GM21576 (cell line): ENCODE measurements at regions not wholly inside any gene's neighbourhood (a gene's known extent, or its start where the extent isn't known, plus 50 kb on each side); places are given as distances from the start of the nearest gene placed in this dataset.

Source experiments
- ATAC-seq: cut with Tn5 transposase; IDR thresholded peaks from one replicate; pipeline ENCODE4 v1.9.1; 2021; ENCODE audit warnings: mild to moderate bottlenecking, moderate library complexity; ENCODE audit not compliant: unreplicated experiment

DNA sequence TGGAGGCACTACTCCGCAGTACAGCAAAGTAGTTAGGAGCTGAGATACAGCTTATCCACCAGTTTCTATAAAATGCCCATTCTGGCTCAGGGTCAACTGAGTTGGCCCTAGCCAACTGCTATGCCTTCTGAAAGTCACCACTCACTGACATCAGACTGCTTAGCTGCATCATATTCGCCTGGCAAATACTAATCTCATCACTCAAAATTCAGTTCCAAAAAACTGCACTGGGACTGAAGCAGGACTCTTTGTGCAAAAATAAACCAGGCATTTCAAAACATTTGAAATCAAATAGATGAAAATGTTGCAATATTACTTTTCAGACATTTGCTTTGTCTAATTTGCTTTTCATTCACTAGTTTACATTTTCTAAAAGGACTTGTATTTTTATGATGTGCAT lies 230.0 kb downstream of the ALDH8A1 start:
- no peak for ATAC-seq

DNA sequence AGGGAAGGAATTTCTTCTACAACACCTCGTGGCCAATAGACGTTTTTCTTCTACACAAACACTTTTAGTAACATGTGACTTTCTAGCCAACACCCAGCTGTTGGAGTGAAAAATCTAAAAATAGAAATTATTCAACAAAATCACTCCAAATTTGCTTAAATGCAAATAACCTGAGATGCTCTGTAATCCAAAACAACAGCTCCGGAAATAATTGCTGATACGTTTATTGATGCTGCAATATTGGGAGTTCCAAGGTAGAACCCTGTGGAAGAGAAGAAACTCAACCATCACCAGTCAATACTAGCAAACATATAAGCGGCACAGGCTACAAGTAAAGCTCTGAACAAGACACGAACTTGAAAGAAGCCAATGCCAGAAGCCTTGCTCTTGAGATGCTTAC lies 230.6 kb downstream of the ALDH8A1 start:
- no peak for ATAC-seq

DNA sequence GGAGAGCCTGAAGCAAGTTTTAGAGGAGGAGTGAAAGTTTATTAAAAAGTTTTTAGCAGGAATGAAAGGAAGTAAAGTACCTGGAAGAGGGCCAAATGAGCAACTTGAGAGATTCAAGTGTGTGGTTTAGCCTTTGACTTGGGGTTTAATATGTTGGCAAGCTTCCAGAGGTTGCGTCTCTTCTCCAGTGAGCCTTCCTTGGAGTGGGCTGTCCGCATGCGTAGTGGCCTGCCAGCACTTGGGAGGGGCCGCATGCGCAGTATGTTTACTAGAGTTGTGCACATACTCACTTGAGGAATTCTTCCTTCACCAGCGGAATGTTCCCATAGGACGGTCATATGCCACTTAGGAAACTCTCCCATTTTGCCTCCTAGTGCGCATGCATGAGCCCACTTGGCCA lies 235.2 kb downstream of the ALDH8A1 start:
- ATAC-seq, result no peak

DNA sequence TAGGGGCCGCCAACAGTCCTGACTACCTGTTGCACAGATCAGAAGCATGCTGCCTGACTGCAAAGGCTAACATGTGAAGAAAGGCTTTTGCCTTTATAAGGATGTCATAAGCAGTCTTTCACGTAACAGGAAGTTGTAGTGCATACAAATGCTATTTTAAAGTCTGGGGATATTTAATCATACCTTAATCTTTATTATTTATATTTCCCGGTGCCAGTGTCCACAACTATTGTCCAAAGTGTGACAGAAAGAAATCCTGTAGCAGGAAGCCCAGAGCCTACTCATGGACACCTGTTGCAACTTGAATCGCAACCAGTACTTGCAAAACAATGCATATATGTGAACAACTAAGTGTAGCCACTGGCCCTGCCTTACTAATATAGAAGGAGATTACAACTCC lies 235.8 kb downstream of the ALDH8A1 start:
- no peak for ATAC-seq

DNA sequence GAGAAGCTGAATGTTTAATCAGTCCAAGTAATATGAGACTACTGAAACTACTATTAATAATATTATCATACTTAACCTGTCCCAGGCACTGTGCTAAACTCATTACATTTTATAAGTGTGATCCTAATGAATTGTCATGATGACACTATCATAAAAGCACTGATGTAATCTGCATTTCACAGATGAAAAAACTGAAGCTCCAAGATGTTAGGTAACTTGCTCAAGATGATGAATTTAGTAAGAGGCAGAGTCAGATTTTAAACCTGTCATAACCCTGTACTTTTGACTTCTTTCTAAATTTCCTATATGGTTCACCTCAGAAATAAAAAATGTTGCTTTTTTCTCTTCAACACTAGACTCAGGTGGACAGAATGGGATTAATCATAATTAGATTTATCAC lies 237.6 kb downstream of the ALDH8A1 start:
- ATAC-seq, result no peak

DNA sequence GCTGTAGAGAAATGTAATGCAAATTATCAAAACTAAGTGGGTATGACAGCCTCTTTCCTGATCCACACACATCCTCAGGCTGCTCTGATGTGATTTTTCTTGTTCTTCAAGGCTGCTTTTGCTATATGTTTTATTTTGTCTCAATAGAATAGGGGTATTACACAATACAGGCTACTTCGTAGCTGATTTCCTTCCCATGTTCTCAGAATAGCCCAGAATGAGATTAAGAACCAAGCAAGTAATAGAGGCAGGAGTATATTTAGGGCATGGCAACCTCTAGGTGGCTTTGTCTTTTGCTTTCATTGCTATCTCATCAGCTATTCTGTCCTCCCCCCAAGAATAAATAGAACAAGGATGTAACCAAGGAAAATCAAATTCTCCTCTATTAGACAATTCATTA lies 241.8 kb downstream of the ALDH8A1 start:
- no peak for ATAC-seq

DNA sequence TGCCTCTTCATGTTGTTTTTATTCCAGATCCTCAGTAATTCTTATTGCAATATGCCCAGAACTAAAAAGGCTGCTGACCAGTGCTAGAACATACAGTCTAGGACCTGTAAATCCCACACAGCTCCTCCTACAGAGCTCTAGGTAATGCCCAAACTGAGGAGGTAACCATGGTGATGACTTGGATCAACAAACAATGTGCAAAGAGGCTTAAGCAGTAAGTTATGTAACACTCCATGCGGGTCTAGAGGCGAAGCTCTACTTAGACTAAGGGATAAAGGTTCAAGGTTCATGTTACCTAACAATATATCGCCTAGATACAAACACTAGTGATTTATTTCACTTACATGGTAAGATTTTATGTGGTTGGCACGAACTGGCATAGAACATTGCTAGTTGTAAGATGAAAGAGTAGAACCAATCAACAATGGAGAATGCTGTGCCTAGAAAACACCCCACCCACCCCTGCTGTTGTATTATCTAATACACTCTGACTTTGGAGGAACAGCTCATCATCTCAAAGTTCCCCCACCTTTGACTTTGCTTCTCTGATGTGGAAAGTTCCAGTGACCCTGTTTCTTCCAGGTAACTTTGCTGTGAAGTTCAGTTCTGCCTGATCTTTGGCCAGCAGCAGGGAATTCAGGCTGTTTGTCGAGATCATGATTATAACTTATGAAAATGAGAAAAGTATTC lies 242.4 kb downstream of the ALDH8A1 start:
- no peak for ATAC-seq

DNA sequence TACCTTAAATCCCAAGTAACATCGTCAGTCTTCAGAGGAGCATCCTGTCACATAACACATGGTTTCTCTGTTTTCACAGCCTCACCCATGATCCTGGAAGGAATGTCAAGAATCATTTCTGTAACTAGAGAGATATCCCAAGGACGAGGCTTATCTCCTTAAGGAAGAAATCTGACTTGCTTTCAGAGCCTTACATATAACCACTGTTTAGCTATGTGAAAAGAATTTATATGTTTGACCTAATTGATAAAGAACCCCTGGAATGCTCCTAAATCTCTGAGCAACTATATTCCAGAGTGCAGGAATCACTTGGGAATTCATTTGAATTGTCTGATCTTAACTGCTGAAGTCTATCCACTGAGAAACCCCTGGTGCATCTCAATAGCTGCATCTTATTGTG lies 243.1 kb downstream of the ALDH8A1 start:
- no peak for ATAC-seq

DNA sequence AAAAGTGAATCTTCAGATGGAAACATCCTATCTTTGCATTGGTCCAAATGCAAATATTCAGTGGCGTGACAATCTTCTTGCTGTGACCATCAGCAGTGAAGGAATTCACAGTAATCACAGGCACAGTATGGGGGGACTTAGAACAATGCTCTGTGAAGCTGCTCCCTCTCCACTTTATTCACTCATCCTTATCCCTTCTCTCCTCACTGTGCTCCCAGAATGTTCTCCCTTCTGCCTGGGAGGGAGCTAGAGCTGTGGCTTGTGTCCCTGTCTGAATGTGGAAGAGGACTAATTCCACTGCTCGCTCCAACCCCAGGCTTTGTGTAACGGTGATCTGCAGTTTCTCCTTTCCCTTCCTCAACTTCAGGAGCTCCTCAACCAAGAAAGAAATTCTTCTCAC lies 243.7 kb downstream of the ALDH8A1 start:
- no peak for ATAC-seq

DNA sequence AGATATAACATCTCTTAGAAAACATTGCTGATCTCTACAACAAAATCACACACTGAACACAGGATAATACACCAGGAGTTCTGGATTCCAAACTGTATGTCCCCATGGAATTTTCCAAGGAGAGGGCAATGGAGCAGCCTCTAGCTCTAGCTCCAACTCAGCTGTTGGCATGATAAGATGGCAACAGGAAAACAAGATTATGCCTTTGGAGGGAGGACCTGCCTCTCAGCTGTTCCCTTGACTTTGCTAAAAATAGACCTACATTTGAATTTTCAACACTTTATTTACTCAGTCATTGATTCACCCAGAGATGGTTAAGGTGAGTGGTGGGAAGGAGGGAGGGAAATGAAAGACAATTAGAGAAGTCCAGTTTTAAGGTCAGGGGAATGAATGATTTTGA lies 246.7 kb downstream of the ALDH8A1 start:
- ATAC-seq, result no peak

DNA sequence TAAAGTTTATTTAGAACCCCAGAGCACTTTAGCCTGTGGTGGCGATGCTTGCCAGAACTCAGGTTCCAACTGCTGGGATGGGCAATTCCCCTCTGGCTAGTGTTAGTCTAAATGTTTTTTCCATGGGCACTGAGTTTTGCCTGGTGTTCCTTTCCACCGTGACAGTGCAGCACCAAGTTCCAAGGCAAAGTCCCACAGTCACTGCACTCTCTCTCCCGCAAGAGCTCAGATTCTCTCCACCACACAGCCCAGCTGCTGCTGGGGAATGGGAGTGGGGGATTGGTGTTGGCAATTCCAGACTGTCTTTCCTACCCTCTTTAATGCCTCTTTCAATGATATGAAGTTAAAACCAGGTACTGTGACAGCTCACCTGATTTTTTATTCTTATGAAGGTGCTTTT lies 247.6 kb downstream of the ALDH8A1 start:
- ATAC-seq, result no peak

DNA sequence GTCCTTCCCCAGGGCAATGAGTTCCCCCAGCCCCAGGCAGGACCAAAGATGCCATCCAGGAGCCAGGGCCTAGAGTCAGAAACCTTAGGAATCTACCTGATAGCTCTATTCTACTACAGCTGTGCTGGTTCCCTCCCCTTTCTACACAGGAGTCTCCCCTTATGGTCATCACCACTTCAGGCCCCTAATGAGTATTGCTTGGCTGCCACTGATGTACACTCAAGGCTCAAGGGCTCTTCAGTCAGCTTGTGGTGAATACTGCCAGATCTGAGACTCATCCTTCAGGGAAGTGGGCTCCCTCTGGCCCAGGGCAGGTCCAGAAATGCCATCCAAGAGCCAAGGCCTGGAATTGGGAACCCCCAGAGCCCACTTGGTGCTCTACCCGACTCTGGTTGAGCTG lies 248.6 kb downstream of the ALDH8A1 start:
- ATAC-seq, result no peak

DNA sequence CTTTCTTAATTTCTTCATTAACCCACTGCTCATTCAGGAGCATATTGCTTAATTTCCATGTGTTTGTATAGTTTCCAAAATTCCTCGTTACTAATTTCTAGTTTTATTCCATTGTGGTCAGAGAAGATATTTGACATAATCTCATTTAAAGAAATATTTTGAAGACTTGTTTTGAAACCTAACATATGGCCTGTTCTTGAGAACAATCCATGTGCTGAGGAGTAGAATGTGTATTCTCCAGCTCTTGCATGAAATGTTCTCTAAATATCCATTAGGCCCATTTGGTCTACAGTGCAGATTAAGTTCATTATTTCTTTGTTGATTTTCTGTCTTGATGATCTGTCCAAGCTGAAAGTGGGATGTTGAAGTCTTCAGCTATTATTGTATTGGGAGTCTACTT lies 251.7 kb downstream of the ALDH8A1 start:
- no peak for ATAC-seq

DNA sequence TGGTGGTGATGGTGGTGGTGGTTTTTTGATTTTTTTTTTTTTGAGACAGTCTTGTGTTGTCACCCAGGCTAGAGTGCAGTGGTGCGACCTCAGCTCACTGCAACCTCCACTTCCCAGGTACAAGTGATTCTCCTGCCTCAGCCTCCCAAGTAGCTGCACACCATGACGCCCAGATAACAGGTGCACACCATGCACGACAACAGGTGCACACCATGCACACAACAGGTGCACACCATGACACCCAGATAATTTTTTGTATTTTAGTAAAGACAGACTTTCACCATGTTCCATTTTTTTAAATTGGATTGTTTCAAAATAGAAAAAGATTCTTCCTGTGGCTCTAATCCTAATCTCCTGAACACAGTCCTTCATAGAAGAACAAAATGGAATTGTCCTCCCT lies 257.9 kb downstream of the ALDH8A1 start:
- ATAC-seq, result no peak

DNA sequence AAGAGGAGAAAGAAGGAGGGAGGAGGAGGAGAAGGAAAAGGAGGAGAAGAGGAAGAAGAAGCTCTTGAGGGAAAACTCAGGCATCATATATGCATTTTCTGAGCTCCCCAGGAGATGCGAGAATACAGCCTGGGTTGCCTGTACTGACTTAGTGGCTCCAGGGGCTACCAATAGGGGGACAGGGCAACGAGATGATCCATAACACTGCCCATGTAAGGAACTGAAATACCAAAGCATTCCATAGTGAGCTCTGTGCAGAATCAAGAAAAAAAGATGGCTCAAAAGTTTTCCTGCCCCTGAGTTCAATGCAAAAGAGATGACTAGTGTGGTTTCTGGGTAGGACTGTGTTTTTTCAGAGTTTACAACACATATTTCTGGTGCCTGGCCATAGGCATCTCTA lies 258.7 kb downstream of the ALDH8A1 start:
- ATAC-seq, result no peak

DNA sequence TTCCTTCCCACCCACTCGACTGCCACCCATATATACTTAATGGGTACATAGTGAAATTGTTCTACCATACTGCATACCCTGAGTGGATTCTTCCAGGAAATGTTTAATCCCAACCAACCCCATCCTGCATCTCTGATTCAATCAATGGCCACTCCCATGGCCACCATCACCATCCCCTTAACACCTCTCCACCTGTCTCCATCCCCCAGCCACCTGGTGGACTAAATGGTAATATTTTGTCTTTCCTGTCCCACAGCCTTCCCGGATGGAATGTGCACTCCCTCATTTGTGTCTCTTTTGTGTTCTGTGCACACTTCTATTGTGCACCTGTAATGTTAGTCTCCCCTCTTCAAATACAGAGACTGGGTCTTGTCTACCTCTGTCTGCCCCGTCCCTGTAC lies 259.9 kb downstream of the ALDH8A1 start:
- ATAC-seq, result no peak

DNA sequence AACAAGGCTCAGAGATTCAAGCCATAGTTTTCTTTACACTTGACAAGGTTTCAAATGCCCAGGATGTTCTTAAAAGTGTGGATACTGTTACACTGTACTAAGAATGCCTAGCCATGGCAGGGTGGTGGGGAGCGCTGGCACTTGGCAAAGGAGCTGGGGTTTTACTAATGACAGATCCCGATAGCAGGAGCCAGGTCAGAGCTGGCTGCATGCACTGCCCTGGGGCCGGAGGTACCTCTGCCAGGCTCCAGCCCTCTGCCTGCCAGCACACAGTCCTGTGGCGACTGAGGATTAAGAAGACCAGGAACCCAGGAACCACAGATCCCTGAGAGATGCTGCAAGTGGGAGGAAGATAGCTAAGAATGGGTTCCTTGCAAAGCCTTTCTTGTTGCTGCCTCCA lies 260.3 kb downstream of the ALDH8A1 start:
- ATAC-seq, result no peak

DNA sequence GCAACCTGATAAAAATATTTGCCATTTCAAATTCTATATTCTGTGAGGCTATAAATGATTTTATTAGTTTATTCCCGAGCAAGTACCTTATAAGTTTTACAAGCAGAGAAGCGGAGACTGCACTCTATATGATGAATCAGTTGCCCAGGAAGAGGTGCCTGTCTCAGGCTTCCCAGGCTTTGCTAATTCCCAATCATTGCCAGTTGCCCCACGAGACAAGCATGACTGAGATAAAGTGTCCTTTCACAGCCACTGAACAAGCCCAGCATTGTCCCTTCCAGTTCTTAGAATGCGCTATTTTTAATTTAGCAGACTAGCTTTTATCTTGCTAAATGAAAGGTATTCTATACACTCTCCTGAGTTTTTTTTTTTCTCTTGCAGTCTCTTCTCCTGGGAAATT lies 260.7 kb downstream of the ALDH8A1 start:
- ATAC-seq, result no peak

DNA sequence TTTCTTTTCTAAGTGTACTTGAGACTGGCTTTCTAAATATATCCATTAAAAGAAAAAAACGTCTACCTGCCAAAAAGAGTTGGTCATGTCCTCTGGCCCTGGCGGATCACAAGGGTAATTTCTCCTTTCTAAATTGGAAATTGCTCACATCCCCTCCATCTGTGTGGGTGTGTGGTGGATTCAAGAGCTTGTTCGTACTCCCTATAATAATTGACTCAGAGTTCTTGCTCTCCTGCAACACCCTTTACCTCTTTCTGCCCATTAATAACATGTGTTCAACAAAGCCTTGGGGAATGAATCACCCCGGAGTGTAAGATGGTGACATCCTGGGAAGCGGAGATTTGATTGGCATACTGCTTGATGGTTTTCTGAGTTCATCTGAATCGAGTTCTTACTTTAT lies 263.8 kb downstream of the ALDH8A1 start:
- ATAC-seq, result no peak

DNA sequence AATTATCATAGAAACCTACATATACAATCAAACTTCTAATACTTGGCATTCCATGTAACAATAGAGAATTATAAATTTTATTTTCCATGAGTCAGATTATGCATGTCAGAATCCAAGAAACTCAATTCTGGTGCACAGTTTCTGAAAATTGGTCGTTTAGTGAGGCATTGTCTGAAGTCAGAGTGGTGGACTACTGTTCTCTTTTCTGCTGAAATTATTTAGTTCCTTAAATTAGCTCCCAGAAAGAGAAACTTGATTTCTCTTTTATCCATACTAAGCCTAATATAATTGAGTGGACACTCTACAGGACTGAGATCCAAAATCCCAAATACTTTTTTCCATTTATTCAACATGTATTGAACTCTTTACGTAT lies 265.5 kb downstream of the ALDH8A1 start:
- ATAC-seq, result no peak

DNA sequence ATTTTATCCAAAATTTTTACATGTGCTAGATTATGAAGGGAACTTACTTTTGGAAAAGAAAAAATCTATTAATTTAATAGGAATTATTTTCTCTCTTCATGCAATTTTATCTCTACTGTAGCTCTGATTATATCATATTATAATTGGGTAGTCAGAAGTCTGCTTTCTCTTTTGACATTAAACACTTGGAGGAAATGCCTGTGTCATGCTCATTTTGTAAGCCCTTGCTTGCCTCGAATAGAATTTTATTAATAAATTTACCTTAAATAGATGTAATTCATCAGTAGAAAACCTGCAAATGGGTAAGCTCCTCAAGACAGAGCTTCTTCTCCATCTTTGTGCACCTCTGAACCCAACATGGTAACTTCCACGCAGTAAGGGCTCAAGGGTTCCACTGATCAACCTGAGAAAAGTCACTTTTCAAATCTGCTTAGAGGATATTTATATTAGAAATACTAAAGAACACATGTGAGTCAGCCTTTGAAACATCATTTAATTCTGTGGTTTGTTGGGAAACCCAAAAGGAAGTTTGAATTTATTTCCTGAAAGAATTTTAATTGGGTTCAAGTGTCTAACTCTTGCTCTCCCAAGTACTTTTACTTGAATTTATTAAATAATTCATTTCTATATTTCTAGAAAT lies 266.0 kb downstream of the ALDH8A1 start:
- no peak for ATAC-seq

DNA sequence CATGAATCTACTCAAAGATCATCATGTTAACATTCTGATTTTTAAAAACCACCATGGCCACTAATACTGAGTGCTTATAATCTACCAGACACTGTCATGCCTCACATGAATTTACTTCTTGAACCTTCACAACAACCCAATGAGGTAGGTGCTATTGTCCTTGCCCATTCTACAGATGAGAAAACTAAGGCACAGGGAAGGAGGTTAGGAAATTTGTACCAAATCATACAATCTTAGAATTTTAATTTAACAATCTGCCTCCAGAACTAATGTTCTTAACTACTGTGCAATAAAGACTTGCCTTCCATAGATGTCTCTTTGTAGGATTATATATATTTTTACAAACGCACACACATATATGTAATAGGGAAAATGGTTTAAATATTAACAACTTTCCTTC lies 269.5 kb downstream of the ALDH8A1 start:
- ATAC-seq, result no peak

DNA sequence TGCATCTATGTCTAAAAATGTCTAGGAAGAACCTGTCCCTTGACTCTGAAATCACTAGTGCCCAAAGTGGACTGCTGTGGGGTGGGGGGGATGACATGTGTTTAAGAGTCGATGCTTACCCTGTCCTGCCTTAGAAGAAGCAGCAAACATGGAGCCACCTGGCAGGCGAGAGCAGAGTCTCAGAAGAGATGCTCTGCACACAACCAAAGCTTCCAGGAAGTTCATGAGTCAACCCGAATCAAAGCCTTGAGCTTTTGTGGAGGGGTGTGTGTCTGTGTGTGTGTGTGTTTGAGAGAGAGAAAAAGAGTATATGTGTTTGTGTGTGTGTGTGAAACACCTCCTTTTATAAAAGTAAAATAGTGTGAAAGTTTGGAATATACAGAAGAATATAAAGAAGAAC lies 269.9 kb downstream of the ALDH8A1 start:
- ATAC-seq, result no peak
